H9 (cell line): ENCODE measurements at regions not wholly inside any gene's neighbourhood (a gene's known extent, or its start where the extent isn't known, plus 50 kb on each side); places are given as distances from the start of the nearest gene placed in this dataset.

Experiments used
- DNase-seq: peaks from one replicate; pipeline ENCODE4 v3.0.0-alpha.2; 2017
- H2AFZ ChIP-seq: one replicate; pipeline ENCODE4 v1.6.1; 2013; ENCODE audit warnings: mild to moderate bottlenecking, low read length, control low read depth, moderate library complexity
- H2AK5ac ChIP-seq: 2 replicates; pipeline ENCODE4 v1.6.1; 2013; ENCODE audit warnings: low read length, control low read depth, mixed read lengths; ENCODE audit not compliant: insufficient read length
- H2BK120ac ChIP-seq: one replicate; pipeline ENCODE4 v1.6.1; 2013; ENCODE audit warnings: low read depth, mild to moderate bottlenecking, low read length, control low read depth, inconsistent platforms; ENCODE audit not compliant: poor library complexity, severe bottlenecking
- H2BK12ac ChIP-seq: 2 replicates; pipeline ENCODE4 v1.6.1; 2013; ENCODE audit warnings: low read length, control low read depth, mixed read lengths, low read depth; ENCODE audit not compliant: insufficient read length
- H2BK15ac ChIP-seq: 2 replicates; pipeline ENCODE4 v1.6.1; 2013; ENCODE audit warnings: low read depth, low read length, control low read depth
- H2BK20ac ChIP-seq: one replicate; pipeline ENCODE4 v1.6.1; 2013; ENCODE audit warnings: low read depth, mild to moderate bottlenecking, low read length, control low read depth, inconsistent platforms; ENCODE audit not compliant: poor library complexity, severe bottlenecking
- H2BK5ac ChIP-seq: 2 replicates; pipeline ENCODE4 v1.6.1; 2013; ENCODE audit warnings: low read length, control low read depth, mixed read lengths; ENCODE audit not compliant: insufficient read length
- H3K14ac ChIP-seq: 2 replicates; pipeline ENCODE4 v1.6.1; 2013; ENCODE audit warnings: low read length, control low read depth; ENCODE audit not compliant: insufficient read depth
- H3K18ac ChIP-seq: 2 replicates; pipeline ENCODE4 v1.6.1; 2013; ENCODE audit warnings: low read depth, mild to moderate bottlenecking, mixed read lengths, low read length, control low read depth; ENCODE audit not compliant: insufficient read length
- H3K23ac ChIP-seq: 2 replicates; pipeline ENCODE4 v1.6.1; 2013; ENCODE audit warnings: low read length, control low read depth, mixed read lengths, low read depth; ENCODE audit not compliant: insufficient read length
- H3K23me2 ChIP-seq: 2 replicates; pipeline ENCODE4 v1.6.1; 2013; ENCODE audit warnings: low read depth, mild to moderate bottlenecking, mixed read lengths, low read length, control low read depth; ENCODE audit not compliant: insufficient read length, poor library complexity, severe bottlenecking
- H3K27ac ChIP-seq: 2 replicates; pipeline ENCODE4 v1.5.1; 2013; ENCODE audit warnings: low read length, control low read depth, mixed read lengths, low read depth; ENCODE audit not compliant: insufficient read length
- H3K27me3 ChIP-seq: 2 replicates; pipeline ENCODE4 v1.6.1; 2013; ENCODE audit warnings: low read length, control low read depth, inconsistent platforms; ENCODE audit not compliant: insufficient read depth
- H3K4ac ChIP-seq: 2 replicates; pipeline ENCODE4 v1.6.1; 2013; ENCODE audit warnings: low read depth, mild to moderate bottlenecking, control low read depth, inconsistent platforms, low read length, moderate library complexity
- H3K4me1 ChIP-seq: 2 replicates; pipeline ENCODE4 v1.6.1; 2013; ENCODE audit warnings: low read length, control low read depth, inconsistent platforms; ENCODE audit not compliant: insufficient read depth
- H3K4me2 ChIP-seq: 2 replicates; pipeline ENCODE4 v1.6.1; 2013; ENCODE audit warnings: low read length, control low read depth, mixed read lengths; ENCODE audit not compliant: insufficient read length, insufficient read depth
- H3K56ac ChIP-seq: 2 replicates; pipeline ENCODE4 v1.6.1; 2013; ENCODE audit warnings: low read depth, mild to moderate bottlenecking, mixed read lengths, low read length, control low read depth; ENCODE audit not compliant: insufficient read length
- H3K79me1 ChIP-seq: 2 replicates; pipeline ENCODE4 v1.6.1; 2013; ENCODE audit warnings: low read depth, mild to moderate bottlenecking, moderate library complexity, low read length, control low read depth, inconsistent platforms; ENCODE audit not compliant: insufficient read depth, poor library complexity, severe bottlenecking
- H3K79me2 ChIP-seq: 2 replicates; pipeline ENCODE4 v1.6.1; 2013; ENCODE audit warnings: low read length, control low read depth, inconsistent platforms; ENCODE audit not compliant: insufficient read depth
- H3K9ac ChIP-seq: 2 replicates; pipeline ENCODE4 v1.6.1; 2013; ENCODE audit warnings: low read length, control low read depth, mixed read lengths; ENCODE audit not compliant: insufficient read length; ENCODE audit errors: extremely low read depth
- H3K9me3 ChIP-seq: one replicate; pipeline ENCODE4 v1.6.1; 2013; ENCODE audit warnings: low read depth, low read length, inconsistent platforms; ENCODE audit not compliant: control insufficient read depth
- H3T11ph ChIP-seq: one replicate; pipeline ENCODE4 v1.6.1; 2013; ENCODE audit warnings: mild to moderate bottlenecking, low read length, control low read depth, inconsistent platforms
- H4K20me1 ChIP-seq: one replicate; pipeline ENCODE4 v1.6.1; 2013; ENCODE audit not compliant: control insufficient read depth, insufficient read length, insufficient read depth
- H4K5ac ChIP-seq: 2 replicates; pipeline ENCODE4 v1.6.1; 2013; ENCODE audit warnings: low read depth, mild to moderate bottlenecking, mixed read lengths, low read length, control low read depth; ENCODE audit not compliant: insufficient read length
- H4K8ac ChIP-seq: replicated peaks from 2 replicates; pipeline ENCODE4 v1.6.1; 2013; ENCODE audit warnings: low read length, control low read depth, mixed read lengths, low read depth; ENCODE audit not compliant: insufficient read length
- H4K91ac ChIP-seq: 2 replicates; pipeline ENCODE4 v1.6.1; 2013; ENCODE audit warnings: low read depth, mild to moderate bottlenecking, moderate library complexity, mixed read lengths, low read length, control low read depth; ENCODE audit not compliant: insufficient read length
- H3K27ac Mint-ChIP-seq, 3 experiments: 2 replicates in 2 of 3; 3 replicates in 1 of 3; pipeline ENCODE4 v1.8.0; 2020 to 2021; ENCODE audit warnings: mixed read lengths in 3 of 3, mild to moderate bottlenecking in 1 of 3, moderate library complexity in 1 of 3
- H3K27me3 Mint-ChIP-seq: 2 replicates; pipeline ENCODE4 v1.8.0; 2021; ENCODE audit warnings: low read depth, mild to moderate bottlenecking, moderate library complexity, mixed read lengths
- H3K36me3 Mint-ChIP-seq, 3 experiments: 2 replicates in 2 of 3; 3 replicates in 1 of 3; pipeline ENCODE4 v1.8.0; 2020 to 2021; ENCODE audit warnings: low read depth in 3 of 3, mixed read lengths in 3 of 3; ENCODE audit not compliant: insufficient read depth in 1 of 3
- H3K4me1 Mint-ChIP-seq, 2 experiments: 2 replicates each; pipeline ENCODE4 v1.8.0; 2020; ENCODE audit warnings: mixed read lengths in 2 of 2
- H3K4me3 Mint-ChIP-seq, 2 experiments: 2 replicates in 1 of 2; 3 replicates in 1 of 2; pipeline ENCODE4 v1.8.0; 2020 to 2021; ENCODE audit warnings: mild to moderate bottlenecking in 2 of 2, mixed read lengths in 2 of 2, moderate library complexity in 1 of 2
- H3K9me3 Mint-ChIP-seq, 2 experiments: 2 replicates in 1 of 2; 3 replicates in 1 of 2; pipeline ENCODE4 v1.8.0; 2020; ENCODE audit warnings: mild to moderate bottlenecking in 2 of 2, mixed read lengths in 2 of 2, moderate library complexity in 1 of 2
- WGBS: extraction: QIAGEN DNeasy Blood & Tissue Kit; methylation state at CpG from one replicate; pipeline ENCODE4 v1.1.7; 2013; ENCODE audit warnings: missing lambda C conversion rate, low lambda C conversion rate, mixed read lengths; ENCODE audit not compliant: insufficient read length; ENCODE audit errors: extremely low coverage; 5-methylcytosine and 5-hydroxymethylcytosine counted together
- TF ChIP-seq, protein P1 (sequence below): fragments of 200-600 bp; sonication (generic); conservative IDR thresholded peaks from 3 replicates; pipeline ENCODE4 v1.8.0; 2021; ENCODE audit warnings: antibody characterized with exemption, mild to moderate bottlenecking

DNA sequence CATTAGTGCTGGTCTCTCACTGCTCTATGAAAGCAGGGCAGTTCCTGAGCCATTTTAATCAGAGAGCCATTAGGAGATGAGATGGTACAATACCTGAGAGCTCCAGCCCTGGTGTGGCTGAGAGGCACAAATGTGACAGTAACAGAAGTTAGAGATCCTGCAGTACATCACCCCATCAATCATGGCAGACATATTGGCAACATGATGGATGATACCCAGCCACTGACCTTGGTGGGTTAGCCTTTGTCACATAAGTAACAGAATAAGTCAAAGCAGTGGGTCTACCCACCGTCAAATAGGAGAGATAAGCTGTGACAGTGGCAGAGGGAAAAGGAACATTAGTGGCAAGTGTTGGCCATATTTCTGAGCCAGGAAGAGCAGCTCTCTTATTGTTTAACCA lies 53.3 kb upstream of the NXPH1 start:
- H3K4me1 ChIP-seq = peaks cover 4% of the 10 kb centered on the region; the same call in 1 of the 2 replicates
- TF ChIP-seq, protein P1, sequence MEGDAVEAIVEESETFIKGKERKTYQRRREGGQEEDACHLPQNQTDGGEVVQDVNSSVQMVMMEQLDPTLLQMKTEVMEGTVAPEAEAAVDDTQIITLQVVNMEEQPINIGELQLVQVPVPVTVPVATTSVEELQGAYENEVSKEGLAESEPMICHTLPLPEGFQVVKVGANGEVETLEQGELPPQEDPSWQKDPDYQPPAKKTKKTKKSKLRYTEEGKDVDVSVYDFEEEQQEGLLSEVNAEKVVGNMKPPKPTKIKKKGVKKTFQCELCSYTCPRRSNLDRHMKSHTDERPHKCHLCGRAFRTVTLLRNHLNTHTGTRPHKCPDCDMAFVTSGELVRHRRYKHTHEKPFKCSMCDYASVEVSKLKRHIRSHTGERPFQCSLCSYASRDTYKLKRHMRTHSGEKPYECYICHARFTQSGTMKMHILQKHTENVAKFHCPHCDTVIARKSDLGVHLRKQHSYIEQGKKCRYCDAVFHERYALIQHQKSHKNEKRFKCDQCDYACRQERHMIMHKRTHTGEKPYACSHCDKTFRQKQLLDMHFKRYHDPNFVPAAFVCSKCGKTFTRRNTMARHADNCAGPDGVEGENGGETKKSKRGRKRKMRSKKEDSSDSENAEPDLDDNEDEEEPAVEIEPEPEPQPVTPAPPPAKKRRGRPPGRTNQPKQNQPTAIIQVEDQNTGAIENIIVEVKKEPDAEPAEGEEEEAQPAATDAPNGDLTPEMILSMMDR = no peak
- H3K27ac ChIP-seq = no peak overlapping the region
- no peak overlapping the region for H2BK20ac ChIP-seq
- no peak overlapping the region for H2BK5ac ChIP-seq
- H3K9ac ChIP-seq = no peak overlapping the region
- no peaks in the 10 kb centered on the region for H3K9me3 ChIP-seq
- H4K5ac ChIP-seq = no peak overlapping the region
- no peaks in the 10 kb centered on the region for H3K4me1 Mint-ChIP-seq
- peaks cover 2 to 6% (median 6%) of the 10 kb centered on the region in 3 experiments for H3K36me3 Mint-ChIP-seq
- H3K27me3 ChIP-seq = no peaks in the 10 kb centered on the region
- H3K79me2 ChIP-seq = no peaks in the 10 kb centered on the region
- H3K27ac Mint-ChIP-seq = no peak overlapping the region
- no peak overlapping the region for H3T11ph ChIP-seq
- H3K4ac ChIP-seq = no peak overlapping the region
- no peaks in the 10 kb centered on the region for H3K27me3 Mint-ChIP-seq
- H2AK5ac ChIP-seq = no peak overlapping the region
- no peak for DNase-seq
- H2BK120ac ChIP-seq = no peak overlapping the region
- no peak overlapping the region for H2BK15ac ChIP-seq
- no peak overlapping the region for H4K8ac ChIP-seq
- H3K23ac ChIP-seq = no peak overlapping the region
- no peaks in the 10 kb centered on the region for H4K20me1 ChIP-seq
- H3K79me1 ChIP-seq = no peaks in the 10 kb centered on the region
- H3K4me2 ChIP-seq = no peak overlapping the region
- no peaks in the 10 kb centered on the region for H3K23me2 ChIP-seq
- H3K18ac ChIP-seq = no peak overlapping the region
- no peak overlapping the region for H3K56ac ChIP-seq
- no peak overlapping the region for H2BK12ac ChIP-seq
- peaks cover 5 to 6% of the 10 kb centered on the region in 2 experiments for H3K9me3 Mint-ChIP-seq
- no peak overlapping the region for H3K14ac ChIP-seq
- no CpG with 5 or more reads among the region's 1 CpG for WGBS
- no peak overlapping the region for H4K91ac ChIP-seq
- no peak overlapping the region for H3K4me3 Mint-ChIP-seq
- no peak overlapping the region for H2AFZ ChIP-seq
